Endothelial cell of umbilical vein (primary cell): ENCODE measurements at regions not wholly inside any gene's neighbourhood (a gene's known extent, or its start where the extent isn't known, plus 50 kb on each side); places are given as distances from the start of the nearest gene placed in this dataset.

Experiments used
- BruUV-seq: library from RNA; stranded (reverse); fragments of 400-500 nt; replicated peaks from 2 replicates; lab custom pipeline; 2021; lab: Mats Ljungman, UMichigan
- CTCF ChIA-PET: fragments of 300-600, 350-600 bp; sonication (Branson Sonifier 250); formaldehyde crosslinking; loops from one replicate; lab custom pipeline; 2021; ENCODE audit warnings: antibody characterized with exemption, inconsistent platforms; lab: Charles Lee
- POLR2A ChIA-PET: fragments of 300-600, 350-600 bp; sonication (Branson Sonifier 250); formaldehyde crosslinking; loops from one replicate; lab custom pipeline; 2021; ENCODE audit warnings: antibody characterized with exemption, inconsistent platforms; lab: Charles Lee
- DNase-seq: peaks from one replicate; pipeline ENCODE4 v3.0.0-alpha.2; 2011; ENCODE audit warnings: low read depth, low spot score
- FAIRE-seq: peaks from 2 replicates; lab custom pipeline; 2011; peaks lifted over from hg19 to GRCh38; lab: Jason Lieb, UNC
- H2AFZ ChIP-seq: 2 replicates; pipeline ENCODE4 v1.6.0; 2012; ENCODE audit warnings: low read depth, low read length, control low read depth, inconsistent platforms
- H3K27ac ChIP-seq: 2 replicates; pipeline ENCODE4 v1.5.1; 2011; ENCODE audit warnings: low read depth, mild to moderate bottlenecking, control low read depth, low read length, moderate library complexity; ENCODE audit not compliant: insufficient read depth
- H3K27me3 ChIP-seq, 2 experiments: 2 replicates each; pipeline versions ENCODE4 v1.6.0 to v1.6.1; 2011; ENCODE audit warnings: low read length in 2 of 2, mixed read lengths in 1 of 2; ENCODE audit not compliant: control insufficient read depth in 2 of 2, insufficient read depth in 2 of 2
- H3K36me3 ChIP-seq, 2 experiments: 2 replicates in 1 of 2; 3 replicates in 1 of 2; pipeline ENCODE4 v1.5.1; 2011; ENCODE audit warnings: low read length in 2 of 2, mild to moderate bottlenecking in 1 of 2, moderate library complexity in 1 of 2; ENCODE audit not compliant: control insufficient read depth in 2 of 2, insufficient read depth in 2 of 2; ENCODE audit errors: extremely low read depth in 1 of 2
- H3K4me1 ChIP-seq: 3 replicates; pipeline ENCODE4 v1.5.1; 2011; ENCODE audit warnings: mild to moderate bottlenecking, low read length; ENCODE audit not compliant: control insufficient read depth, insufficient read depth; ENCODE audit errors: extremely low read depth
- H3K4me2 ChIP-seq: 2 replicates; pipeline ENCODE4 v1.6.1; 2011; ENCODE audit warnings: low read length, control low read depth, mixed read lengths; ENCODE audit not compliant: insufficient read depth
- H3K4me3 ChIP-seq, 3 experiments: fragments of 200-600 bp in 1 of 3; sonication (generic), shearing (Covaris generic) in 1 of 3; replicated peaks in 1 of 3; 2 replicates each; pipeline ENCODE4 v1.5.1; 2011 to 2016; ENCODE audit warnings: control low read depth in 3 of 3, low read length in 3 of 3, mild to moderate bottlenecking in 2 of 3, inconsistent platforms in 1 of 3, low read depth in 1 of 3, moderate library complexity in 1 of 3; ENCODE audit not compliant: insufficient read depth in 1 of 3
- H3K79me2 ChIP-seq: 2 replicates; pipeline ENCODE4 v1.6.0; 2012; ENCODE audit warnings: low read length, inconsistent platforms; ENCODE audit not compliant: control insufficient read depth, insufficient read depth
- H3K9ac ChIP-seq: replicated peaks from 2 replicates; pipeline ENCODE3; 2011; ENCODE audit warnings: low read length, control low read depth; ENCODE audit not compliant: insufficient read depth; ENCODE audit errors: extremely low read depth
- H3K9me1 ChIP-seq: replicated peaks from 3 replicates; pipeline ENCODE4 v1.6.0; 2011; ENCODE audit warnings: mild to moderate bottlenecking, low read length; ENCODE audit not compliant: control insufficient read depth, insufficient read depth; ENCODE audit errors: extremely low read depth
- H3K9me3 ChIP-seq: replicated peaks from 2 replicates; pipeline ENCODE4 v1.5.1; 2012; ENCODE audit warnings: low read length, inconsistent platforms; ENCODE audit not compliant: control insufficient read depth, insufficient read depth
- H4K20me1 ChIP-seq: replicated peaks from 2 replicates; pipeline ENCODE3; 2011; ENCODE audit warnings: mild to moderate bottlenecking, low read length; ENCODE audit not compliant: control insufficient read depth, insufficient read depth; ENCODE audit errors: extremely low read depth
- EZH2 ChIP-seq: IDR thresholded peaks from 2 replicates; pipeline ENCODE4 v1.6.1; 2012; ENCODE audit warnings: borderline replicate concordance, low read depth, mild to moderate bottlenecking, moderate library complexity, low read length, inconsistent platforms; ENCODE audit not compliant: severe bottlenecking
- FOS ChIP-seq: IDR thresholded peaks from 2 replicates; pipeline ENCODE4 v1.6.1; 2011; ENCODE audit warnings: mild to moderate bottlenecking, low read length, moderate library complexity, borderline replicate concordance; ENCODE audit not compliant: insufficient read depth
- GATA2 ChIP-seq: IDR thresholded peaks from 2 replicates; pipeline ENCODE4 v1.7.0; 2011; ENCODE audit warnings: low read depth, mild to moderate bottlenecking, moderate library complexity, mixed read lengths, low read length; ENCODE audit not compliant: insufficient read length, insufficient read depth
- JUN ChIP-seq: IDR thresholded peaks from 2 replicates; pipeline ENCODE4 v1.6.1; 2011; ENCODE audit warnings: borderline replicate concordance, low read depth; ENCODE audit not compliant: insufficient read length, insufficient read depth
- MAX ChIP-seq: IDR thresholded peaks from 2 replicates; pipeline ENCODE4 v1.6.1; 2011; ENCODE audit not compliant: insufficient read depth, insufficient read length
- MYC ChIP-seq: IDR thresholded peaks from one replicate; pipeline ENCODE4 v1.6.1; 2011; ENCODE audit warnings: mild to moderate bottlenecking, low read depth, low read length
- POLR2A ChIP-seq: IDR thresholded peaks from 2 replicates; pipeline ENCODE4 v1.6.1; 2012; ENCODE audit warnings: low read depth, mild to moderate bottlenecking, control low read depth, low read length
- POLR2AphosphoS5 ChIP-seq: IDR thresholded peaks from 2 replicates; pipeline ENCODE4 v1.6.1; 2012; ENCODE audit warnings: low read depth, mild to moderate bottlenecking, control low read depth, low read length, moderate library complexity; ENCODE audit not compliant: insufficient read depth
- dilution Hi-C: fragments of 300-500 bp; cut with MboI; formaldehyde crosslinking; loops from one replicate; pipeline ENCODE4 v1.15.0; 2019; ENCODE audit warnings: low sequenced_read_pairs; ENCODE audit not compliant: extremely low pct_ligation_motif_present
- intact Hi-C: fragments of 100-400 bp; cut with micrococcal nuclease; formaldehyde crosslinking; loops from one replicate; pipeline ENCODE4 v1.10.0; 2022
- TF ChIP-seq, protein P1 (sequence below), 2 donors: IDR thresholded peaks; 1 replicate in 1 of 2; 2 replicates in 1 of 2; pipeline ENCODE4 v1.5.1; 2011; ENCODE audit warnings: low read length in 2 of 2, mild to moderate bottlenecking in 2 of 2, moderate library complexity in 2 of 2, control low read depth in 1 of 2, inconsistent platforms in 1 of 2, low read depth in 1 of 2; ENCODE audit not compliant: insufficient read depth in 1 of 2; ENCODE audit errors: extremely low read depth in 1 of 2

GRCh38 chr2:144237830-144238627 lies 281.9 kb downstream of the ZEB2 start:
- H2AFZ ChIP-seq: no peak overlapping the region
- H4K20me1 ChIP-seq: no peaks in the 10 kb centered on the region
- ChIA-PET CTCF (interaction anchor here (1.8 kb wide), 1 partner anchor 10 kb away, joined by 5 read pairs; no protein-coding TSS in a partner anchor), POLR2A (no interaction called here)
- TF ChIP-seq JUN: no peak
- TF ChIP-seq MYC: no peak
- no peak for TF ChIP-seq EZH2
- TF ChIP-seq, protein P1, sequence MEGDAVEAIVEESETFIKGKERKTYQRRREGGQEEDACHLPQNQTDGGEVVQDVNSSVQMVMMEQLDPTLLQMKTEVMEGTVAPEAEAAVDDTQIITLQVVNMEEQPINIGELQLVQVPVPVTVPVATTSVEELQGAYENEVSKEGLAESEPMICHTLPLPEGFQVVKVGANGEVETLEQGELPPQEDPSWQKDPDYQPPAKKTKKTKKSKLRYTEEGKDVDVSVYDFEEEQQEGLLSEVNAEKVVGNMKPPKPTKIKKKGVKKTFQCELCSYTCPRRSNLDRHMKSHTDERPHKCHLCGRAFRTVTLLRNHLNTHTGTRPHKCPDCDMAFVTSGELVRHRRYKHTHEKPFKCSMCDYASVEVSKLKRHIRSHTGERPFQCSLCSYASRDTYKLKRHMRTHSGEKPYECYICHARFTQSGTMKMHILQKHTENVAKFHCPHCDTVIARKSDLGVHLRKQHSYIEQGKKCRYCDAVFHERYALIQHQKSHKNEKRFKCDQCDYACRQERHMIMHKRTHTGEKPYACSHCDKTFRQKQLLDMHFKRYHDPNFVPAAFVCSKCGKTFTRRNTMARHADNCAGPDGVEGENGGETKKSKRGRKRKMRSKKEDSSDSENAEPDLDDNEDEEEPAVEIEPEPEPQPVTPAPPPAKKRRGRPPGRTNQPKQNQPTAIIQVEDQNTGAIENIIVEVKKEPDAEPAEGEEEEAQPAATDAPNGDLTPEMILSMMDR (IDR thresholded peaks at IDR 0.05; ENCODE audit: extremely low read depth in 1 of 2, insufficient read depth in 1 of 2, low read depth in 1 of 2, low read length in 2 of 2): no peak
- TF ChIP-seq POLR2A: no peak
- TF ChIP-seq GATA2: no peak
- TF ChIP-seq MAX: no peak
- no peak for TF ChIP-seq POLR2AphosphoS5
- TF ChIP-seq FOS: no peak
- H3K4me2 ChIP-seq: no peak overlapping the region
- intact Hi-C loops (no loop called here), dilution Hi-C loops (no loop called here)
- no peak overlapping the region for H3K27ac ChIP-seq
- H3K4me3 ChIP-seq: no peak overlapping the region
- H3K9me3 ChIP-seq: no peaks in the 10 kb centered on the region
- BruUV-seq: no TSS peak
- no peaks in the 10 kb centered on the region for H3K36me3 ChIP-seq
- H3K9me1 ChIP-seq: no peaks in the 10 kb centered on the region
- no peak for FAIRE-seq
- no peaks in the 10 kb centered on the region for H3K27me3 ChIP-seq
- no peak for DNase-seq
- H3K9ac ChIP-seq: no peak overlapping the region
- no peaks in the 10 kb centered on the region for H3K79me2 ChIP-seq
- H3K4me1 ChIP-seq: no peaks in the 10 kb centered on the region
